ENCODE measurements at regions not wholly inside any gene's neighbourhood (a gene's known extent, or its start where the extent isn't known, plus 50 kb on each side); places are given as distances from the start of the nearest gene placed in this dataset.

DNA sequence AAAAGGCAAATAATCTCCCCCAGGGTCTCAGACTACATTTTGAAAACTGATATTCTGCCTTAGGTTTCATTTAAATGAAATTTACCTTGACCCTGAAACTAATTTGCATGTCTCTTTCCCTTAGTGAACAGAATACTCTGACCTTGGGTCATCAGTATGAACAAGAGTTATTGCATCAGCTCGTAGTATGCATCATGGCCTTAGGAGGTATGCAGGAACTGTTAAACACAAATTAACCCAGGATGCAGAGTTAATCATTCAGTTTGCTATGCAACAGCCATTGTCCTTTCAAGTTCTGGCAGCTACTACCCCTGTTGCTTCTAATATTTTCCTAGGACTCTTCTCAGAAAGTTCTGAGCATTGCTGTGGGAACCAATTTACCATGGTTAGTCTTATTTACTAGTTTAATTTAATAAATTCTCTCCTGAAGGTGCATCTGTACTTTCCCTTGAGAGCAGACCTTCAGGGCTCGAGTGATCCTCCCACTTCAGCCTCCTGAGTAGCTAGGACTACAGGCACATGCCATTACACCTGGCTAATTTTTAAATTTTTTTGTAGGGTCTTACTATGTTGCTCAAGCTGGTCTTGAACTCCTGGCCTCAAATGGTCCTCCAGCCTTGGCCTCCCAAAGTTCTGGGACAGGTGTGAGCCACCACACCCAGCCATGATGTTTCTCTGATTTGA, 126.7 kb downstream of the TTC6 start (continued):
- TF ChIP-seq CREBL2 (CRISPR knock-in tag; IDR thresholded peaks at IDR 0.05; ENCODE audit: borderline replicate concordance): no peak
- no peak for TF ChIP-seq NFKB2 (CRISPR knock-in tag; IDR thresholded peaks at IDR 0.05; ENCODE audit: borderline replicate concordance)
- TF ChIP-seq ZNF160 (CRISPR knock-in tag; IDR thresholded peaks at IDR 0.05): no peak
- TF ChIP-seq BRF2 (CRISPR knock-in tag; IDR thresholded peaks at IDR 0.05): no peak
- TF ChIP-seq TIGD3 (CRISPR knock-in tag; IDR thresholded peaks at IDR 0.05; ENCODE audit: borderline replicate concordance): no peak
- TF ChIP-seq TBL1XR1 (IDR thresholded peaks at IDR 0.05; ENCODE audit: borderline replicate concordance, low read length, partially characterized antibody): peak; percentile 90
- peak; percentile 99 for TF ChIP-seq ZNF644 (CRISPR knock-in tag; IDR thresholded peaks at IDR 0.05; ENCODE audit: low read depth)
- TF ChIP-seq, protein P1, sequence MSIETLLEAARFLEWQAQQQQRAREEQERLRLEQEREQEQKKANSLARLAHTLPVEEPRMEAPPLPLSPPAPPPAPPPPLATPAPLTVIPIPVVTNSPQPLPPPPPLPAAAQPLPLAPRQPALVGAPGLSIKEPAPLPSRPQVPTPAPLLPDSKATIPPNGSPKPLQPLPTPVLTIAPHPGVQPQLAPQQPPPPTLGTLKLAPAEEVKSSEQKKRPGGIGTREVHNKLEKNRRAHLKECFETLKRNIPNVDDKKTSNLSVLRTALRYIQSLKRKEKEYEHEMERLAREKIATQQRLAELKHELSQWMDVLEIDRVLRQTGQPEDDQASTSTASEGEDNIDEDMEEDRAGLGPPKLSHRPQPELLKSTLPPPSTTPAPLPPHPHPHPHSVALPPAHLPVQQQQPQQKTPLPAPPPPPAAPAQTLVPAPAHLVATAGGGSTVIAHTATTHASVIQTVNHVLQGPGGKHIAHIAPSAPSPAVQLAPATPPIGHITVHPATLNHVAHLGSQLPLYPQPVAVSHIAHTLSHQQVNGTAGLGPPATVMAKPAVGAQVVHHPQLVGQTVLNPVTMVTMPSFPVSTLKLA (IDR thresholded peaks at IDR 0.05): no peak
- no peak for TF ChIP-seq JUND (CRISPR knock-in tag; IDR thresholded peaks at IDR 0.05)
- no peak for TF ChIP-seq ATM (IDR thresholded peaks at IDR 0.05; ENCODE audit: borderline replicate concordance)
- no peak for TF ChIP-seq ZNF274 (CRISPR knock-in tag; IDR thresholded peaks at IDR 0.05)
- TF ChIP-seq ZNF264 (CRISPR knock-in tag; IDR thresholded peaks at IDR 0.05): no peak
- TF ChIP-seq DRAP1 (CRISPR knock-in tag; IDR thresholded peaks at IDR 0.05): no peak
- peak; percentile 79 for TF ChIP-seq TEAD3 (CRISPR knock-in tag; optimal IDR thresholded peaks at IDR 0.05; ENCODE audit: borderline replicate concordance)
- no peak for TF ChIP-seq ZNF431 (CRISPR knock-in tag; IDR thresholded peaks at IDR 0.05; ENCODE audit: borderline replicate concordance, low read depth)
- TF ChIP-seq GFI1 (CRISPR knock-in tag; IDR thresholded peaks at IDR 0.05; ENCODE audit: borderline replicate concordance): no peak
- TF ChIP-seq, protein P2, sequence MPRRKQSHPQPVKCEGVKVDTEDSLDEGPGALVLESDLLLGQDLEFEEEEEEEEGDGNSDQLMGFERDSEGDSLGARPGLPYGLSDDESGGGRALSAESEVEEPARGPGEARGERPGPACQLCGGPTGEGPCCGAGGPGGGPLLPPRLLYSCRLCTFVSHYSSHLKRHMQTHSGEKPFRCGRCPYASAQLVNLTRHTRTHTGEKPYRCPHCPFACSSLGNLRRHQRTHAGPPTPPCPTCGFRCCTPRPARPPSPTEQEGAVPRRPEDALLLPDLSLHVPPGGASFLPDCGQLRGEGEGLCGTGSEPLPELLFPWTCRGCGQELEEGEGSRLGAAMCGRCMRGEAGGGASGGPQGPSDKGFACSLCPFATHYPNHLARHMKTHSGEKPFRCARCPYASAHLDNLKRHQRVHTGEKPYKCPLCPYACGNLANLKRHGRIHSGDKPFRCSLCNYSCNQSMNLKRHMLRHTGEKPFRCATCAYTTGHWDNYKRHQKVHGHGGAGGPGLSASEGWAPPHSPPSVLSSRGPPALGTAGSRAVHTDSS (CRISPR knock-in tag; conservative IDR thresholded peaks at IDR 0.05): no peak
- no peak for TF ChIP-seq ZBTB26 (CRISPR knock-in tag; IDR thresholded peaks at IDR 0.05; ENCODE audit: borderline replicate concordance)
- TF ChIP-seq RXRA (CRISPR knock-in tag; IDR thresholded peaks at IDR 0.05): no peak
- TF ChIP-seq, protein P3, sequence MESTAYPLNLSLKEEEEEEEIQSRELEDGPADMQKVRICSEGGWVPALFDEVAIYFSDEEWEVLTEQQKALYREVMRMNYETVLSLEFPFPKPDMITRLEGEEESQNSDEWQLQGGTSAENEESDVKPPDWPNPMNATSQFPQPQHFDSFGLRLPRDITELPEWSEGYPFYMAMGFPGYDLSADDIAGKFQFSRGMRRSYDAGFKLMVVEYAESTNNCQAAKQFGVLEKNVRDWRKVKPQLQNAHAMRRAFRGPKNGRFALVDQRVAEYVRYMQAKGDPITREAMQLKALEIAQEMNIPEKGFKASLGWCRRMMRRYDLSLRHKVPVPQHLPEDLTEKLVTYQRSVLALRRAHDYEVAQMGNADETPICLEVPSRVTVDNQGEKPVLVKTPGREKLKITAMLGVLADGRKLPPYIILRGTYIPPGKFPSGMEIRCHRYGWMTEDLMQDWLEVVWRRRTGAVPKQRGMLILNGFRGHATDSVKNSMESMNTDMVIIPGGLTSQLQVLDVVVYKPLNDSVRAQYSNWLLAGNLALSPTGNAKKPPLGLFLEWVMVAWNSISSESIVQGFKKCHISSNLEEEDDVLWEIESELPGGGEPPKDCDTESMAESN (CRISPR knock-in tag; conservative IDR thresholded peaks at IDR 0.05): no peak
- TF ChIP-seq CEBPG (CRISPR knock-in tag; IDR thresholded peaks at IDR 0.05): peak; percentile 96
